ENCODE measurements at regions not wholly inside any gene's neighbourhood (a gene's known extent, or its start where the extent isn't known, plus 50 kb on each side); places are given as distances from the start of the nearest gene placed in this dataset.

DNA sequence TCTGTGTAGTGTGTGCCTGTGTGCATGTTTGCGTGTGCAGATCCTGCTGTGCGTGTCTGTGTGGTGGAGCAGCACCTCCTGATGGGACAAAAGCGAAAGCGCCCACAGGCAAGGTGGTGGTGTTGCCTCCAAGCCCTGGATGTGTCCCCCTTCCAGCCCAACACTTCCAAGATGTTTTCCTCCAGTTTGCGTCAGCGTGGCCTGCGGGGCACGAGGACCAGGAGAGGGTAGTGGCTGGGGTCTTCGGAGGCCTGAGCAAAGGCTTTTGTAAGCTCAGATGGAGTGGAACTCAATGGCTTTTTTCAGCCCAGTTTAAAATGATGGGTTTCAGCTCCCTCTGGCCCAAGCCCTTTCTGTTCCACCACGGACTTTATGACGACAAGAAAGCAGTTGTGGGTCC lies 209.5 kb downstream of the IRX2 start:
- TF ChIP-seq, protein P1, sequence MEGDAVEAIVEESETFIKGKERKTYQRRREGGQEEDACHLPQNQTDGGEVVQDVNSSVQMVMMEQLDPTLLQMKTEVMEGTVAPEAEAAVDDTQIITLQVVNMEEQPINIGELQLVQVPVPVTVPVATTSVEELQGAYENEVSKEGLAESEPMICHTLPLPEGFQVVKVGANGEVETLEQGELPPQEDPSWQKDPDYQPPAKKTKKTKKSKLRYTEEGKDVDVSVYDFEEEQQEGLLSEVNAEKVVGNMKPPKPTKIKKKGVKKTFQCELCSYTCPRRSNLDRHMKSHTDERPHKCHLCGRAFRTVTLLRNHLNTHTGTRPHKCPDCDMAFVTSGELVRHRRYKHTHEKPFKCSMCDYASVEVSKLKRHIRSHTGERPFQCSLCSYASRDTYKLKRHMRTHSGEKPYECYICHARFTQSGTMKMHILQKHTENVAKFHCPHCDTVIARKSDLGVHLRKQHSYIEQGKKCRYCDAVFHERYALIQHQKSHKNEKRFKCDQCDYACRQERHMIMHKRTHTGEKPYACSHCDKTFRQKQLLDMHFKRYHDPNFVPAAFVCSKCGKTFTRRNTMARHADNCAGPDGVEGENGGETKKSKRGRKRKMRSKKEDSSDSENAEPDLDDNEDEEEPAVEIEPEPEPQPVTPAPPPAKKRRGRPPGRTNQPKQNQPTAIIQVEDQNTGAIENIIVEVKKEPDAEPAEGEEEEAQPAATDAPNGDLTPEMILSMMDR (IDR thresholded peaks at IDR 0.05): no peak
- TF ChIP-seq POLR2A (IDR thresholded peaks at IDR 0.05): no peak
